HG03039 (cell line): ENCODE measurements at regions not wholly inside any gene's neighbourhood (a gene's known extent, or its start where the extent isn't known, plus 50 kb on each side); places are given as distances from the start of the nearest gene placed in this dataset.

Experiments used
- ATAC-seq: cut with Tn5 transposase; IDR thresholded peaks from one replicate; pipeline ENCODE4 v1.9.1; 2021; ENCODE audit warnings: mild to moderate bottlenecking, moderate library complexity; ENCODE audit not compliant: unreplicated experiment

GRCh38 chr3:459311-459670, 262.7 kb downstream of the CHL1 start:
- no peak for ATAC-seq

GRCh38 chr3:461006-461405, 264.4 kb downstream of the CHL1 start:
- ATAC-seq: no peak

- no peak for ATAC-seq
Observed at GRCh38 chr3:462851-463250, 266.3 kb downstream of the CHL1 start.

- peak; percentile 98 for ATAC-seq
Observed at GRCh38 chr3:463252-464192, 267.0 kb downstream of the CHL1 start.

- ATAC-seq: peak; percentile 26
Observed at GRCh38 chr3:464255-464654, 267.7 kb downstream of the CHL1 start.

GRCh38 chr3:468172-468571, 271.6 kb downstream of the CHL1 start:
- no peak for ATAC-seq

GRCh38 chr3:473033-473800, 276.7 kb downstream of the CHL1 start:
- no peak for ATAC-seq

- ATAC-seq: no peak
Observed at GRCh38 chr3:474828-475227, 278.3 kb downstream of the CHL1 start.

GRCh38 chr3:480070-480469, 283.5 kb downstream of the CHL1 start:
- no peak for ATAC-seq

GRCh38 chr3:481111-481510, 284.5 kb downstream of the CHL1 start:
- ATAC-seq: no peak

GRCh38 chr3:481680-482079, 285.1 kb downstream of the CHL1 start:
- ATAC-seq: no peak

GRCh38 chr3:482479-482878, 285.9 kb downstream of the CHL1 start:
- no peak for ATAC-seq

- no peak for ATAC-seq
Observed at GRCh38 chr3:484341-484740, 287.8 kb downstream of the CHL1 start.

GRCh38 chr3:487614-488013, 291.1 kb downstream of the CHL1 start:
- no peak for ATAC-seq

- ATAC-seq: peak; percentile 54
Observed at GRCh38 chr3:492586-493316, 296.2 kb downstream of the CHL1 start.

GRCh38 chr3:494190-494589, 297.6 kb downstream of the CHL1 start:
- no peak for ATAC-seq

- ATAC-seq: no peak
Observed at GRCh38 chr3:498487-498886, 301.9 kb downstream of the CHL1 start.

- no peak for ATAC-seq
Observed at GRCh38 chr3:499001-499761, 302.6 kb downstream of the CHL1 start.

- no peak for ATAC-seq
Observed at GRCh38 chr3:502486-502885, 305.9 kb downstream of the CHL1 start.

GRCh38 chr3:513301-513700, 316.7 kb downstream of the CHL1 start:
- ATAC-seq: no peak

GRCh38 chr3:514192-514591, 317.6 kb downstream of the CHL1 start:
- ATAC-seq: no peak
